Skeletal muscle tissue (tissue), 3 donors: ENCODE measurements at regions not wholly inside any gene's neighbourhood (a gene's known extent, or its start where the extent isn't known, plus 50 kb on each side); places are given as distances from the start of the nearest gene placed in this dataset.
"Not testable (repeated sequence)": the region's sequence is repeated elsewhere in the genome, so short reads cannot be mapped to it uniquely, and the experiment has no call there.

Experiments used
- H3K27ac ChIP-seq: one replicate; pipeline ENCODE4 v1.7.0; 2013; ENCODE audit warnings: mild to moderate bottlenecking, low read depth, low read length, inconsistent platforms
- H3K27me3 ChIP-seq, 3 donors: one replicate each; pipeline ENCODE4 v1.7.0; 2013; ENCODE audit warnings: low read length in 3 of 3; ENCODE audit not compliant: control insufficient read depth in 3 of 3, insufficient read depth in 3 of 3
- H3K36me3 ChIP-seq, 3 donors: one replicate each; pipeline ENCODE4 v1.7.0; 2013; ENCODE audit warnings: low read length in 3 of 3; ENCODE audit not compliant: control insufficient read depth in 3 of 3, insufficient read depth in 3 of 3
- H3K4me1 ChIP-seq, 3 donors: one replicate each; pipeline ENCODE4 v1.7.0; 2013; ENCODE audit warnings: low read length in 3 of 3, mild to moderate bottlenecking in 3 of 3; ENCODE audit not compliant: control insufficient read depth in 3 of 3, insufficient read depth in 3 of 3
- H3K4me3 ChIP-seq, 3 donors: one replicate each; pipeline ENCODE4 v1.7.0; 2013; ENCODE audit warnings: low read length in 3 of 3
- H3K9ac ChIP-seq, 3 donors: one replicate each; pipeline ENCODE4 v1.7.0; 2013; ENCODE audit warnings: low read length in 3 of 3, mild to moderate bottlenecking in 3 of 3, moderate library complexity in 2 of 3, low read depth in 1 of 3
- H3K9me3 ChIP-seq, 3 donors: one replicate each; pipeline ENCODE4 v1.7.0; 2013; ENCODE audit warnings: low read length in 3 of 3; ENCODE audit not compliant: control insufficient read depth in 3 of 3
- donor health status: Osteomylitis.

DNA sequence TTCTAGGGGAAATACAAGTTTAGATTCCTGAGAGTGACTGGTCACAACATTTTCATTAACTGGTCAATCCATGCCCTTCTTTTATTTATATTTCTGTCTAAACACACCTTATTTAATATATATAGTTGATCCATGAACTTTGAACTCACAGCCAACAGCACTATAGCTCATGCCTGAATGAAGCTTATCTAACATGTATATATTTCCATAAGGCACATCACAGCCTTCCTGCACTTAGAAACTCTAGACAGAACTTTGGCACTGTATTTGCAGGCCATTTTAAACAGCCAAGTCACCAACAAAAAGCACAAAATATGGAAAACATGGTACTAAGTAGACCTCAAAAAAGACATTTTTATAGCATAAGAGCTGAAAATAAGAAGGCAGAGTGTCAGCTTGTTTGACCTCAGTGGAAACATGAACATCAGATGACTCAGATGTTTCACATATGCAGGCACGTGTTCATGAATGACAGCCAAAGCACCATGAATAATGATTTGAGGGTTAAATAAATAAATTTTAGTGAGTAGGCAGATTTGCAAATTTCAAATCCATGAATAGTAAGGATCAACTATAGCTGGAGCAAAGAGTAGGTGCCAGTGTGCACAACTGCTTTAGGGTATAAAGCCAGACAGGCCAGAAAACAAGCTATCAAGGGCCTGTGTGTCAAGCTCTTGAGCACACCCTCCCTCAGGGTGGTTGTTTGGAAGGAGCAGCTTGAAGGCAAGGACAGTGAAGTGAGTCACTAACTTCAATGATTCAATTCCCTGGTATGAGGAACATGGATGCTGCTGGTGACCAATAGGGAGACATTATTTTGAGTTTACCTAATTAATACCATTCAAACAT is 88.9 kb upstream of the NT5E start:
- Histone ChIP-seq H3K27ac (no peak overlapping the region), H3K27me3 (no peaks in the 10 kb centered on the region), H3K9me3 (no peaks in the 10 kb centered on the region), H3K4me1 (no peaks in the 10 kb centered on the region), H3K36me3 (no peaks in the 10 kb centered on the region), H3K4me3 (no peak overlapping the region), H3K9ac (no peak overlapping the region)

GRCh38 chr6:85357651-85358050 is 92.2 kb upstream of the NT5E start:
- Histone ChIP-seq H3K27ac (no peak overlapping the region), H3K36me3 (no peaks in the 10 kb centered on the region), H3K4me3 (no peak overlapping the region), H3K9me3 (no peaks in the 10 kb centered on the region), H3K27me3 (no peaks in the 10 kb centered on the region), H3K4me1 (no peaks in the 10 kb centered on the region), H3K9ac (no peak overlapping the region)

GRCh38 chr6:85356743-85357142 is 93.1 kb upstream of the NT5E start:
- not testable (repeated sequence) for H3K9ac ChIP-seq, H3K36me3 ChIP-seq, H3K4me1 ChIP-seq, H3K4me3 ChIP-seq, H3K27ac ChIP-seq, H3K9me3 ChIP-seq, H3K27me3 ChIP-seq

GRCh38 chr6:85355816-85356215 is 94.1 kb upstream of the NT5E start:
- no peaks in the 10 kb centered on the region for H3K4me1 ChIP-seq
- no peaks in the 10 kb centered on the region for H3K36me3 ChIP-seq
- no peaks in the 10 kb centered on the region for H3K27me3 ChIP-seq
- no peak overlapping the region for H3K27ac ChIP-seq
- H3K9ac ChIP-seq: no peak overlapping the region
- no peaks in the 10 kb centered on the region for H3K9me3 ChIP-seq
- no peak overlapping the region for H3K4me3 ChIP-seq

DNA sequence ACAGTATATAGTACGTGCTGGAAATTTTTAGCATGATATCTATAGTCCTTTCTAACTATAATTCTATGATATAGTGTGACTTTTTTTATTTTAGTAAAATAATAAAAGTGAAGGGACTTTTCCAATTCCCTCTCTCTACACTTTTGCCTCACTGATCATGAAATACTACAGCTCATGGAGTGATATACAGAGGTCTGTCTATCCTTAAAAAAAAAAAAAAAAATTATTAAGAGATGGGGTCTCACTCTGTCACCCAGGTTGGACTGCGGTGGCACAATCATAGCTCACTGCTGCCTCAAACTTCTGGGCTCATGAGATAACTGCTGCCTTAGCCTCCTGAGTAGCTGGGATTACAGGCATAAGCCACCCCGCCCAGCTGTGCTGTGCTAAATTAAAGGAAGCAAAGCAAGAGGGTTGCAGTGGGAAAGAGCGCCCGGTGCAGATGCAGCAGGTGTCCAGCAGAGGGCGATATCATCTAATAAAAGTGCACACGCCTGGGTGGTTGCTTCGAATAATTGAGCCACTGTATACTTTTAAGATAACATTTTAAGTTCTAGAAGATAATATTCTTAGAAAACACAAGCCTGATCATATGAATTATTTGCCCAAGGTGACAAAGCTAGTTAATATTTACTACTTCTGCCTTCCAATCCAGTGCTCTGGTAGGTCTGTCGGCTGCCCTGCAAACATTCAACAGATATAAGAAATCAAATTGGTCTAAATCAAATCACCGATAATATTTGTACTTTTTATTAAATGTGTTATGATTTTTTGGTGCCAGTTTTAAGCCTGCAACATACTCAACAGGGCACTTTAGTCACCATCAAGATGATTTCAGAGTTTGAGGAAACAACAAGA is 94.9 kb upstream of the NT5E start:
- no peaks in the 10 kb centered on the region for H3K36me3 ChIP-seq
- H3K4me3 ChIP-seq: no peak overlapping the region
- no peak overlapping the region for H3K27ac ChIP-seq
- no peaks in the 10 kb centered on the region for H3K4me1 ChIP-seq
- H3K9ac ChIP-seq: no peak overlapping the region
- H3K9me3 ChIP-seq: no peaks in the 10 kb centered on the region
- H3K27me3 ChIP-seq: no peaks in the 10 kb centered on the region

GRCh38 chr6:85353012-85353411 is 96.9 kb upstream of the NT5E start:
- Histone ChIP-seq H3K36me3 (no peaks in the 10 kb centered on the region), H3K4me1 (no peaks in the 10 kb centered on the region), H3K27ac (no peak overlapping the region), H3K4me3 (no peak overlapping the region), H3K9ac (no peak overlapping the region), H3K27me3 (no peaks in the 10 kb centered on the region), H3K9me3 (no peaks in the 10 kb centered on the region)

- Histone ChIP-seq H3K9me3 (no peaks in the 10 kb centered on the region), H3K27ac (no peak overlapping the region), H3K4me1 (no peaks in the 10 kb centered on the region), H3K27me3 (no peaks in the 10 kb centered on the region), H3K9ac (no peak overlapping the region), H3K4me3 (no peak overlapping the region), H3K36me3 (no peaks in the 10 kb centered on the region)
Observed at GRCh38 chr6:85348643-85349042, 101.2 kb upstream of the NT5E start.

DNA sequence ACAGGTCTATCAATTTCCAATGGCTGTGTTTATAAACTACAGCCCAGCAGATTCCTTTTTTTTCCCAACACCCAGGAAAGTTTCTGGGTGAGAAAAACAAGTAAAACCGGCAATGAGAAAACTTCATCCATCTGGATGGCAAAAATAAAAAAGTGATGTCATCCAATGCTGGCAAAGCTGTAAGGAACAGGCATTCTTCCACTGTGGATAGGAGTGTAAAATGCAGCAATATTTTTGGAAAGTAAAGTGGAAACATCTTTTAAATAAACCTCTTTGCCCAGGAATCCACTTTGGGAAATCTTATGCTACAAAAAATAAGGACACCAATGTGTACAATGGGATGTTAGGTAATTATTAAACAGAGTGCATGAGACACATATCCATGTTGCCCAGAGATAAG is 102.1 kb upstream of the NT5E start:
- H3K9ac ChIP-seq: no peak overlapping the region
- no peak overlapping the region for H3K4me3 ChIP-seq
- H3K9me3 ChIP-seq: no peaks in the 10 kb centered on the region
- no peaks in the 10 kb centered on the region for H3K36me3 ChIP-seq
- H3K27me3 ChIP-seq: no peaks in the 10 kb centered on the region
- H3K27ac ChIP-seq: no peak overlapping the region
- H3K4me1 ChIP-seq: no peaks in the 10 kb centered on the region

DNA sequence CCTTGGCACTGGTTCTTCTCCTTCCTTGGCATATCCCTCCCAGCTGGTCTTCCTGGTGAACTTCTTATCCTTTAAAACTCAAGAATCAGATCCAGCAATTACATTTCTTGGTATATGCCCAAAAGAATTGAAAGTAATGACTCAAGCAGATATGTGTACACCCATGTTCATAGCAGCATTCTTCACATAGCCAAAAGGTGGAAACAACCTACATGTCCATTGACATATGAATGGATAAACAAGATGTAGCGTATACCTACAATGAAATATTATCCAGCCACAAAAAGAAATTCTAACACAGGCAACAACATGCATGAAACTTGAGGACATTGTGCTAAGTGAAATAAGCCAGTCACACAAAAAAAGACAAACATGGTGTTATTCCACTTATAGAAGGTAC is 103.7 kb upstream of the NT5E start:
- Histone ChIP-seq H3K9ac (no peak overlapping the region), H3K36me3 (no peaks in the 10 kb centered on the region), H3K4me1 (no peaks in the 10 kb centered on the region), H3K4me3 (no peak overlapping the region), H3K27ac (no peak overlapping the region), H3K9me3 (no peaks in the 10 kb centered on the region), H3K27me3 (no peaks in the 10 kb centered on the region)

GRCh38 chr6:85344996-85345395 is 104.9 kb upstream of the NT5E start:
- Histone ChIP-seq H3K4me3 (no peak overlapping the region), H3K36me3 (no peaks in the 10 kb centered on the region), H3K9ac (no peak overlapping the region), H3K27ac (no peak overlapping the region), H3K27me3 (no peaks in the 10 kb centered on the region), H3K4me1 (no peaks in the 10 kb centered on the region), H3K9me3 (no peaks in the 10 kb centered on the region)
